ENCODE measurements at regions not wholly inside any gene's neighbourhood (a gene's known extent, or its start where the extent isn't known, plus 50 kb on each side); places are given as distances from the start of the nearest gene placed in this dataset.
"Not testable (repeated sequence)": the region's sequence is repeated elsewhere in the genome, so short reads cannot be mapped to it uniquely, and the experiment has no call there.

DNA sequence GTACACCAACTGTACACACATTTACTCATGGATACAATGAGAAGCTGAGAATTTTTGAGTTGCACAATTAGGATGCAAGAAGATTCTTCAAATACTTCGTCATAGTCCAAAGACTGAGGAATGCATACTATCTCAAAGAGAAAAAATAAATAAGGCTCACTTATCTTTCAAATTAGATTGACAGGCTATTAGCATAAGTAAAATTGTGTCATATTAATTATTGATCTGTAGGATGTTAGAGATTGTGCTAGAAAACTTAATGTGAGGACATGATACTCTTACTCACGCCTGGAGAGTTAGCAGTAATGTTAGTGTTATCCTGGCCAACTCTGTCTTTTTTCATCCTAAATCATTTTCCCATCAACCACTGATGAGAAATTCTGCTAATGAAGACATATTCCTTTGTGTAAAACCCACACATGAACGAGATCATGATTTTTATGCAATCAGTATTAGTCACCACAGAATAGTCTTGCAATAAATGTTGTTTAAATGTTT is 659.0 kb downstream of the LTN1 start:
- no peak for DNase-seq

- DNase-seq: no peak
Measured at GRCh38 chr21:28332796-28333195, 659.9 kb downstream of the LTN1 start.

DNA sequence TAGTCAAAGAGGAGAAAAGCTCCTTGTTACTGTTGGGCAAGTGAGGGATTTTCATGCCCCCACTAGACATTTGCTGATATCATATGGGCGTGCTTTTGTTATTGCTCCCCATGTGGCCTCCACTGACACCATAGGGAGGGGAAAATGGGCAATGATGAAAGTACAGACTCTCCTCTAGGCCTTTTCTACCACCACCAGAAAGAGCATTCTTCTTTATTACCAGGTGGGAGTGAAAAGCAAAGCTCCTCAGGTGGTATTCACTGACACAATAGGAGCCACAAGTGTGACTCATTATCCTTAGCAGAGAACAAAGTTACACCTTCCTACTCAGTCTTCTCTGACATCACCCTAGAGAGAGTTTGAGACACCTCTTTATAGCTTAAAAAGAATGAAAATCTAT is 667.1 kb downstream of the LTN1 start:
- DNase-seq: no peak

- DNase-seq: no peak
Measured at GRCh38 chr21:28324690-28325089, 668.0 kb downstream of the LTN1 start.

DNA sequence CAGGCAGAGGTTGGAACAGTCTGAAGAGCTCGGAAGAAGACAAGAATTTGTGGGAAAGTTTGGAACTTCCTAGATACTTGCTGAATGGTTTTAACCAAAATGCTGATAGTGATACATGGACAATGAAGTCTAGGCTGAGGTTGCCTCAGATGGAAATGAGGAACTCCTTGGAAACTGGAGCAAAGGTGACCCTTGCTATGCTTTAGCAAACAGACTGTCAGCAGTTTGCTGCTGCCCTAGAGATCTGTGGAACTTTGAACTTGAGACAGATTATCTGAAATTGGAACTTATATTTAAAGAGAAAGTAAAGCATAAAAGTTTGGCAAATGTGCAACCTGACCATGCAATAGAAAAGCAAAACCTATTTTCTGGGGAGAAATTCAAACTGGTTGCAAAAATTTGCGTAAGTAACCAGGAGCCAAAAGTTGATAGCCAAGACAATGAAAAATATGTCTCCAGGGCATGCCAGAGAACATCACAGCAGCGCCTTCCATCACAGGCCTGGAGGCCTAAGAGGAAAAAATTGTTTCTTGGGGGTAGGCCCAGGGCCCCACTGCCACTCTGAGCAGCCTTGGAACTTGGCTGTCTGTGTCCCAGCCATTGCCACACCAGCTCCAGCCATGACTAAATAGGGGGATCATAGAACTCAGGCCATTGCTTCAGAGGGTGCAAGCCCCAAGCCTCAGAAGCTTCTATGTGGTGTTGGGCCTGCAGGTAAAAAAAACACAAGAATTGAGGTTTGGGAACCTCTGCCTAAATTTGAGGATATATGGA is 675.3 kb downstream of the LTN1 start:
- no peak for DNase-seq

DNA sequence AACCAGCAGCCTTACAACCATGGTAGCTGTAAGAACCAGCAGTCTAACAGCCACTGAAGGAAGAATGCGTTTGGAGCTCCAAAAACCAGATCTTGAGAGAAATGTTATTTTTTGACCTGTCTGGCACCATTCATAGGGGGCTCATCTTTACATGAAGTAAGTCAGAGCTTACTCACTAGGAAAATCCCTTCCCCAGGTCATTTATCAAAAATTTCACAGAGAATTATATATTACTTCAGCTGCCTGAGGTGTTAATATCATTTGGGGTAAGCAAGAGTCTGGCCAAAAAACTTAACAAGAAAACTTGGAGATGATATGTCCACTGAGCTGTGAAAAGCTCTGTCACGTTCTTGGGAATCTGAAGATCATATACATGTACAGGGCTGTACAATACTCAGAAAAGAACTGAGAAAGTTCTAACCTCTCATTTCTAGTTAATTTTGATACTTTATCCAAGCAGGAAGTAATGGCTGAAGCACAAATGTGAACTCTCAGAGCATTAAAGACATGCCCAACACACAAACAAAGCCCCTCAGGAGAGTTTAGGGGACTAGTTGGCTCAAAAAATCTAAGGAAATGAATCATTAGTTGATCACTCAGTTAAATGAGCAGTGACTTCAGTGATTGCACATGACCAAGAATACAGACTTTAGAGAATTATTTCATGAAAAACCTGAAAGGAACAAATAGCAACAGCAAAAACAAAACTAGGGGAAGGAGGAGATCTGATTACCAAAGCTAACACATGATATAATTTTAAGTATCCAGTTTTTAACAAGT is 681.1 kb downstream of the LTN1 start:
- DNase-seq: no peak

GRCh38 chr21:28310711-28311110 is 682.0 kb downstream of the LTN1 start:
- DNase-seq: no peak

DNA sequence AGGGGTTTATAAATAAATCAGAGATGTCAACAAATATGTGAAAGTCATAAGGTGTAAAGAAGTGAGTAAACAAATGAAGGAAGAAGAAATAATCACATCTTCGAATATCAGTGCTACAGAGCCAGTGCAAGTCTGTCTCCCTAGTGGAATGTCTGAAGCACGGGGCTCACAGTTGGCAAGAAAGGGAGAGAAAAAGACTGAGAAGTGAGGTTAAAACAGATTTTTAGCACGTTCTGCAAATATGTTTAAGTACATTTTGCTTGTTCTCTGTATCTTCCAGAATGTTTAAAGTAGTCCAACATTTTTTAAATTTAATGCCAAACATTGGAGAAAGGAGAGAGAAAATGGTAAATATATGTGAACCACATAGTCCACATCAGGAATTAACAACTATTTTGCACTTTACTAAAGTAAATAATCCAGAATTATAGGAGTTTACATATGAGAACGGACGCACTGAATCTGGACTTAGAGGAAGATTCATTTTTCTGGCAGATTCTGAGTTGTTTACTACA is 682.4 kb downstream of the LTN1 start:
- DNase-seq: no peak

- no peak for DNase-seq
Measured at GRCh38 chr21:28309596-28309995, 683.1 kb downstream of the LTN1 start.

- no peak for DNase-seq
Measured at GRCh38 chr21:28308516-28308915, 684.2 kb downstream of the LTN1 start.

DNA sequence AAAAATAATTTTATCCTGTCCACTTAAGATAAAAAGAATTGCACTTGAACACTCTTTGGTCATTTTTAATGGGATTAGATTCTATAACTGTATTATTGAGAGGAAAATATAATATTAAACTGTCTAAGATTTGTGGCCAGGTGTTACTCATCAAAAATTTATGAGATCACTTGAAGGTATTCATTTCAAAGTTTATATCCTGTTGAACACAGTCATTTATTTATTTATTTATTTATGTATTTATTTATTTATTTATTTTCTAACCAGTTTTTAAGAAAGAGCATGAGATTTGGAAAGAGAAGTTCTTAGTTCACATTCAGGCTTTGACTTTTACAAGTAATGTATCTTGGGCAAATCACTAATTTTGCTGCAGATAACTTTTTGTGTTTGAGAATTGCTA is 692.7 kb downstream of the LTN1 start:
- no peak for DNase-seq

- no peak for DNase-seq
Measured at GRCh38 chr21:28298251-28298672, 694.4 kb downstream of the LTN1 start.

GRCh38 chr21:28294051-28294450 is 698.6 kb downstream of the LTN1 start:
- no peak for DNase-seq

DNA sequence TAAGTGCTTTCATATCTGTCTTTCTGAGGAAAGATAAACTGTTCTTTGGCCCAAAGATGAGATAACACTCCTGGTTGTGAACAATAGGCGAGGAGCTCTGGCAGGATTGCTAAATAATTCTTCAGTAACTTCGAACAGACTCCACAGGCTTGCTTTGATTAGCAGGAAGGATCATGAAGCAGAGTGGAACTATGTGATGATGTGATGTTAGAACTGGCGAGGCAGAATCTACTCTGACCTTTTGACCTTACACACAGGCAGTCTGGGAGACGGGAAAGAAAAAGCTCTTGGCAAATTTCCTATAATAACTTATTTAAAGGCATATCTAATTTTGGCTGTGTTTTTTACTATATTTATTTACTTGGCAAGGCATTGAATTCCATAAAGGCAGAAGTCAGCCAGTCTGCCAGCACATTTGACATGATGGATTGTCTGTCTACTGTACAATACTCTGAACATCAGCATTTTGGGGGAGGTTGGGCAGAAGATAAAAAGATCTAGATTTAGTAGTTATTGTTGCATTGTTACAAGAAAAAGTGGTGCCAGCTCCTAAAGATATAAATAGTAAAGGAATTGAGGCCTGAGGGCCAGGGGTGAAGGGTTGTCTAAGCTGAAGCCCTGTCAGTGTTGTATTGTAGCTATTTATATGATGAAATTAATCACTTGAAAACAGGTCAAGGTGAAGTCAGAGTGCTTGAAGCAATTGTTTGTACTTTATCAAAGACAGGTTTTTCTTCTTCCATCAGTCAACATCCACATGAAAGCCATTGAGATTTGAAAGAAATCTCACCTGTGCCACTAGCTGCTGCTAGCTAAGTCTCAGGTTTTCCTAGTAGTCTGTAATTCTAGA is 708.8 kb downstream of the LTN1 start:
- no peak for DNase-seq

- DNase-seq: no peak
Measured at GRCh38 chr21:28282833-28283232, 709.8 kb downstream of the LTN1 start.

GRCh38 chr21:28281357-28281756 is 711.3 kb downstream of the LTN1 start:
- DNase-seq: not testable (repeated sequence)

DNA sequence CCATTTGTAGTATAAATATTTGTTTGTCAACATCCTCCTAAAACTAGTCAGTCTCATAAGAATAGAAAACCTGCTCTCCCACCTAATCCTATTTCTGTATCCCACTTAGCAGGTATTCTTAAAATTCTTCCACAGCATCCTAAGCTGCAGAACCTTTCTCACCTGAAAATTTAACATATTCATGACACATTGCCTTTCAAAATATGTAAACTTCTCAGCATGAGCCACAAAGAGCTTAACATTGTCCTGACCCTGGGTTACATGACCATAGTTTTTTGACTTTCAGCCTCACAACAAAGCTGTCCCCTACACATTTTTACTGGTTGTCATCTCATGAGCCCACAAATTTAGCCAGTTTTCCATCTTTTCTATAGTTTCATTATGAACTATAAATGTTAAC is 712.1 kb downstream of the LTN1 start:
- no peak for DNase-seq

DNA sequence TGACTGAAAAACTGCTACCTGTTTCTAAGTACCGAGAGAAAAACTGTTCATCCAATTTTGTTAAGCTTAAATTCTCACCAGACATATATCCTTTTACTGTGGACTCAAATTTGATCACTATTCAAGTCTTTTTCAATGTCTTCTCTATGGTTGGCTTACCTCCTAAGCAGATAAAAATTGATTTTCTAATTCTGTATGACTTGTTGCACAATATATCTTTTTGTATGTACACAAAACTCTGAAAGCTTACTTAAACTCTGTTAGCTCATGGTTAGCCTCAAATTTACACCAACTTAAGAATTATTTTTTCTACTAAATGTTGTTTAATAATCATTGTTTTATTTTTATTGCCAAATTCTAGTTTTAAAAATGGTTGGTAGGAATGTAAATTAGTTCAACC is 715.4 kb downstream of the LTN1 start:
- DNase-seq: no peak

- no peak for DNase-seq
Measured at GRCh38 chr21:28272272-28272992, 720.2 kb downstream of the LTN1 start.

- no peak for DNase-seq
Measured at GRCh38 chr21:28269173-28269572, 723.5 kb downstream of the LTN1 start.

GRCh38 chr21:28268685-28269084 is 724.0 kb downstream of the LTN1 start:
- DNase-seq: no peak

DNA sequence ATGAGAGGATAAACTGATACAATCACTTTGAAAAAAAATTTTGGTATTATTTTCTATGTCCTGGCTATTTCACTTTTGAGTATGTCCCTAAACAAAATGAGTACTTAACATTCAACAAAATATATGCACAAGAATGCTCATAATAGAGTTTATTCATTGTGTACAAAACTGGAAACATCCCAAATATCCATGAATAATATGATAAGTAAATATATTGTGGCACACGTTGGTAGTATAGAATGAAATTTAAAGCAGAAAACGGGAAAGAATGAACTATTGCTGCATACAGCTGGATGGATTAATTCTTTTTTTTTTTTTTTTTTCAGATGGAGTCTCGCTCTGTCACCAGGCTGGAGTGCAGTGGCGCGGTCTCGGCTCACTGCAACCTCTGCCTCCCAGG is 725.2 kb downstream of the LTN1 start:
- DNase-seq: no peak

Measured in KG1 (cell line).